WTC11 (cell line): ENCODE measurements at regions not wholly inside any gene's neighbourhood (a gene's known extent, or its start where the extent isn't known, plus 50 kb on each side); places are given as distances from the start of the nearest gene placed in this dataset.
"Not testable (repeated sequence)": the region's sequence is repeated elsewhere in the genome, so short reads cannot be mapped to it uniquely, and the experiment has no call there.

Source experiments
- ATAC-seq: fragments of 200-7000 bp; cut with Tn5 transposase; 2 replicates; pipeline ENCODE4 v1.10.0; 2021; ENCODE audit warnings: mild to moderate bottlenecking, moderate library complexity
- CTCF ChIA-PET: fragments of 300-600 bp; sonication (Branson Sonifier 250); formaldehyde crosslinking; loops from one replicate; lab custom pipeline; 2021; ENCODE audit warnings: antibody characterized with exemption; lab: Charles Lee
- POLR2A ChIA-PET: fragments of 350-600 bp; sonication (Branson Sonifier 250); formaldehyde crosslinking; loops from one replicate; lab custom pipeline; 2021; ENCODE audit warnings: antibody characterized with exemption; lab: Charles Lee
- DNase-seq: peaks from one replicate; pipeline ENCODE4 v3.0.0; 2021; ENCODE audit warnings: low spot score
- H3K27ac Mint-ChIP-seq: 2 replicates; pipeline ENCODE4 v1.8.0; 2021; ENCODE audit warnings: mixed read lengths
- H3K27me3 Mint-ChIP-seq: 2 replicates; pipeline ENCODE4 v1.8.0; 2021; ENCODE audit warnings: low read depth, mild to moderate bottlenecking, moderate library complexity, mixed read lengths
- H3K36me3 Mint-ChIP-seq: 2 replicates; pipeline ENCODE4 v1.8.0; 2021; ENCODE audit warnings: mixed read lengths
- H3K4me1 Mint-ChIP-seq: 2 replicates; pipeline ENCODE4 v1.8.0; 2022; ENCODE audit warnings: mixed read lengths
- H3K4me3 Mint-ChIP-seq: 2 replicates; pipeline ENCODE4 v1.8.0; 2021; ENCODE audit warnings: mild to moderate bottlenecking, moderate library complexity, mixed read lengths
- H3K9me3 Mint-ChIP-seq: 2 replicates; pipeline ENCODE4 v1.8.0; 2021; ENCODE audit warnings: mixed read lengths
- ATF1 ChIP-seq: sonication (generic); formaldehyde crosslinking; IDR thresholded peaks from 2 replicates; pipeline ENCODE4 v1.8.1; 2023; ENCODE audit warnings: mild to moderate bottlenecking, moderate library complexity, missing genetic modification reagents
- MXD4 ChIP-seq: fragments of 250-450 bp; sonication (Bioruptor Pico); IDR thresholded peaks from 2 replicates; pipeline ENCODE4 v1.8.0; 2021; ENCODE audit warnings: mild to moderate bottlenecking, moderate library complexity, borderline replicate concordance
- MYBL2 ChIP-seq: sonication (generic); formaldehyde crosslinking; IDR thresholded peaks from 2 replicates; pipeline ENCODE4 v1.8.1; 2023; ENCODE audit warnings: mild to moderate bottlenecking, moderate library complexity, missing genetic modification reagents
- NR2C2 ChIP-seq: sonication (generic); formaldehyde crosslinking; IDR thresholded peaks from 2 replicates; pipeline ENCODE4 v1.8.0; 2022; ENCODE audit warnings: mild to moderate bottlenecking, missing genetic modification reagents
- PRRX2 ChIP-seq: fragments of 250-450 bp; sonication (Bioruptor Pico); IDR thresholded peaks from 2 replicates; pipeline ENCODE4 v1.8.0; 2021; ENCODE audit warnings: mild to moderate bottlenecking
- TP53 ChIP-seq: sonication (generic); formaldehyde crosslinking; IDR thresholded peaks from 2 replicates; pipeline ENCODE4 v1.8.1; 2023; ENCODE audit warnings: mild to moderate bottlenecking, missing genetic modification reagents
- ZNF121 ChIP-seq: sonication (generic); formaldehyde crosslinking; IDR thresholded peaks from 2 replicates; pipeline ENCODE4 v1.8.0; 2023; ENCODE audit warnings: missing genetic modification reagents
- TF ChIP-seq, protein P1 (sequence below): sonication (generic); formaldehyde crosslinking; IDR thresholded peaks from 2 replicates; pipeline ENCODE4 v1.8.0; 2023; ENCODE audit warnings: missing genetic modification reagents, mild to moderate bottlenecking, borderline replicate concordance
- TF ChIP-seq, protein P2 (sequence below): fragments of 200-600 bp; IDR thresholded peaks from 2 replicates; pipeline ENCODE4 v1.8.0; 2022; ENCODE audit warnings: antibody characterized with exemption
- TF ChIP-seq, protein P3 (sequence below): sonication (generic); formaldehyde crosslinking; IDR thresholded peaks from 2 replicates; pipeline ENCODE4 v1.8.0; 2022; ENCODE audit warnings: mild to moderate bottlenecking, missing genetic modification reagents
- TF ChIP-seq, protein P4 (sequence below): sonication (generic); formaldehyde crosslinking; IDR thresholded peaks from 2 replicates; pipeline ENCODE4 v1.8.1; 2022; ENCODE audit warnings: missing genetic modification reagents, borderline replicate concordance
- TF ChIP-seq, protein P5 (sequence below): sonication (generic); formaldehyde crosslinking; IDR thresholded peaks from 2 replicates; pipeline ENCODE4 v1.8.1; 2023; ENCODE audit warnings: mild to moderate bottlenecking, missing genetic modification reagents, borderline replicate concordance
- TF ChIP-seq, protein P6 (sequence below): sonication (generic); formaldehyde crosslinking; IDR thresholded peaks from 2 replicates; pipeline ENCODE4 v1.8.1; 2023; ENCODE audit warnings: mild to moderate bottlenecking, missing genetic modification reagents

DNA sequence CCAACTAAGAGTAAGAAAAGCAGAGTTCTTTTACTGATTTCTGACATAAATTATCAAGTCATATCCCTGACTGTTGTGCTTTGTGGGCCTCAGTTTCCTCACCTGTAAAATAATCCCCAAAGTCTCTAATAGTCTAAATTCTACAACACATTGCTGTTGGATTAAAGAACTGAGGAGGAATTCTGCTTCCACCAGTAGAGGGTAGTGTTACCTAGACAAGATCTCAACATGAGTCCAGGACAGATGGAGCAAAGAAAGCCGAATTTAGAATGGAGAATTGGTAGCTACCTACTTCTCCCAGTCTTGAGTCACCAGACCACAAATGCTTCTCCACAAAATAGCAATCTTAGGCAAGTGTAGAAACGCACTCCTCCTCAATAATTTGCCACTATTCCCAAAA, 462.5 kb upstream of the FSHR start:
- TF ChIP-seq MYBL2 = no peak
- TF ChIP-seq, protein P1, sequence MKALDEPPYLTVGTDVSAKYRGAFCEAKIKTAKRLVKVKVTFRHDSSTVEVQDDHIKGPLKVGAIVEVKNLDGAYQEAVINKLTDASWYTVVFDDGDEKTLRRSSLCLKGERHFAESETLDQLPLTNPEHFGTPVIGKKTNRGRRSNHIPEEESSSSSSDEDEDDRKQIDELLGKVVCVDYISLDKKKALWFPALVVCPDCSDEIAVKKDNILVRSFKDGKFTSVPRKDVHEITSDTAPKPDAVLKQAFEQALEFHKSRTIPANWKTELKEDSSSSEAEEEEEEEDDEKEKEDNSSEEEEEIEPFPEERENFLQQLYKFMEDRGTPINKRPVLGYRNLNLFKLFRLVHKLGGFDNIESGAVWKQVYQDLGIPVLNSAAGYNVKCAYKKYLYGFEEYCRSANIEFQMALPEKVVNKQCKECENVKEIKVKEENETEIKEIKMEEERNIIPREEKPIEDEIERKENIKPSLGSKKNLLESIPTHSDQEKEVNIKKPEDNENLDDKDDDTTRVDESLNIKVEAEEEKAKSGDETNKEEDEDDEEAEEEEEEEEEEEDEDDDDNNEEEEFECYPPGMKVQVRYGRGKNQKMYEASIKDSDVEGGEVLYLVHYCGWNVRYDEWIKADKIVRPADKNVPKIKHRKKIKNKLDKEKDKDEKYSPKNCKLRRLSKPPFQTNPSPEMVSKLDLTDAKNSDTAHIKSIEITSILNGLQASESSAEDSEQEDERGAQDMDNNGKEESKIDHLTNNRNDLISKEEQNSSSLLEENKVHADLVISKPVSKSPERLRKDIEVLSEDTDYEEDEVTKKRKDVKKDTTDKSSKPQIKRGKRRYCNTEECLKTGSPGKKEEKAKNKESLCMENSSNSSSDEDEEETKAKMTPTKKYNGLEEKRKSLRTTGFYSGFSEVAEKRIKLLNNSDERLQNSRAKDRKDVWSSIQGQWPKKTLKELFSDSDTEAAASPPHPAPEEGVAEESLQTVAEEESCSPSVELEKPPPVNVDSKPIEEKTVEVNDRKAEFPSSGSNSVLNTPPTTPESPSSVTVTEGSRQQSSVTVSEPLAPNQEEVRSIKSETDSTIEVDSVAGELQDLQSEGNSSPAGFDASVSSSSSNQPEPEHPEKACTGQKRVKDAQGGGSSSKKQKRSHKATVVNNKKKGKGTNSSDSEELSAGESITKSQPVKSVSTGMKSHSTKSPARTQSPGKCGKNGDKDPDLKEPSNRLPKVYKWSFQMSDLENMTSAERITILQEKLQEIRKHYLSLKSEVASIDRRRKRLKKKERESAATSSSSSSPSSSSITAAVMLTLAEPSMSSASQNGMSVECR = no peak
- TF ChIP-seq, protein P2, sequence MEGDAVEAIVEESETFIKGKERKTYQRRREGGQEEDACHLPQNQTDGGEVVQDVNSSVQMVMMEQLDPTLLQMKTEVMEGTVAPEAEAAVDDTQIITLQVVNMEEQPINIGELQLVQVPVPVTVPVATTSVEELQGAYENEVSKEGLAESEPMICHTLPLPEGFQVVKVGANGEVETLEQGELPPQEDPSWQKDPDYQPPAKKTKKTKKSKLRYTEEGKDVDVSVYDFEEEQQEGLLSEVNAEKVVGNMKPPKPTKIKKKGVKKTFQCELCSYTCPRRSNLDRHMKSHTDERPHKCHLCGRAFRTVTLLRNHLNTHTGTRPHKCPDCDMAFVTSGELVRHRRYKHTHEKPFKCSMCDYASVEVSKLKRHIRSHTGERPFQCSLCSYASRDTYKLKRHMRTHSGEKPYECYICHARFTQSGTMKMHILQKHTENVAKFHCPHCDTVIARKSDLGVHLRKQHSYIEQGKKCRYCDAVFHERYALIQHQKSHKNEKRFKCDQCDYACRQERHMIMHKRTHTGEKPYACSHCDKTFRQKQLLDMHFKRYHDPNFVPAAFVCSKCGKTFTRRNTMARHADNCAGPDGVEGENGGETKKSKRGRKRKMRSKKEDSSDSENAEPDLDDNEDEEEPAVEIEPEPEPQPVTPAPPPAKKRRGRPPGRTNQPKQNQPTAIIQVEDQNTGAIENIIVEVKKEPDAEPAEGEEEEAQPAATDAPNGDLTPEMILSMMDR = peak; percentile 31; the same call in 1 of the 2 replicates
- DNase-seq (no peak), ATAC-seq (peak; percentile 86)
- no peak overlapping the region for H3K27ac Mint-ChIP-seq
- peaks cover 5% of the 10 kb centered on the region for H3K9me3 Mint-ChIP-seq
- no peaks in the 10 kb centered on the region for H3K27me3 Mint-ChIP-seq
- ChIA-PET CTCF (interaction anchor here (0.6 to 1.4 kb wide), 17 partner anchors 9 to 875 kb away, joined by 3 to 16 read pairs (median 4); no protein-coding TSS in a partner anchor), POLR2A (no interaction called here)
- no peak overlapping the region for H3K4me3 Mint-ChIP-seq
- no peaks in the 10 kb centered on the region for H3K36me3 Mint-ChIP-seq
- H3K4me1 Mint-ChIP-seq = no peaks in the 10 kb centered on the region

DNA sequence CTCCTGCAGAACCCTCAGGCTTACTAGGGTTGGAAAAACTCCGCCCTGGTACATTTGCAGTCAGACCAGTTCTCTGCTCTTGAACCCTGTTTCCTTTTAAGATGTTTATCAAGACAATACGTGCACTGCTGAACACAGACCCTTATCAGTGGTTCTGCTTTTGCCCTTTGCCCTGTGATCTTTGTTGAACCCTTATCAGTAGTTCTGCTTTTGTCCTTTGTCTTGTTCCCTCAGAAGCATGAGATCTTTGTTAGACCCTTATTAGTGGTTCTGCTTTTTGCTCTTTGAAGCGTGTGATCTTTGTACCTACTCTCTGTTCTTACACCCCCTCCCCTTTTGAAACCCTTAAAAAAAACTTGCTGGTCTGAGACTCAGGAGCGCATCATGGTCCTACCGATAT, 457.5 kb upstream of the FSHR start:
- ATAC-seq, H3K36me3 Mint-ChIP-seq, CTCF ChIA-PET, H3K27me3 Mint-ChIP-seq, H3K27ac Mint-ChIP-seq, H3K4me1 Mint-ChIP-seq, POLR2A ChIA-PET, DNase-seq, H3K4me3 Mint-ChIP-seq: not testable (repeated sequence)
- peaks cover 15% of the 10 kb centered on the region for H3K9me3 Mint-ChIP-seq

DNA sequence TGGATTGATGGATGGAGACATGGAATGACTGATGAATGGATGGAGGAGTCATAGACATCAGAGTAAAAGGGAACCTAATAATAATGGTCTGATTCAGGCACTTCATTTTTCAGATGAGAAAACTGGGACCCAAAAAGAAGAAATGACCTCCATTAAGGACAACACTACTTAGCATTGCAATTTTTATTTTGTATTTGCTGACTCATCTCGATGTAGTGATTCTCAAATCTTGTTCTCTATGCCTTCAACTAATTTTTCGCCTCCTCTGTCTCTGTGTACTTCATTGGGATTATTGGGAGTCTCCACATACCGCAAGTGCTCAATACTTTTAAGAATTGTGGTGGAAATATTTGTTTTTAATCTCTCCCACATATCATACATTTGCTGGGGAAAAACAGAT, 446.2 kb upstream of the FSHR start:
- Mint-ChIP-seq H3K27me3 (no peaks in the 10 kb centered on the region), H3K27ac (no peak overlapping the region)
- DNase-seq (no peak), ATAC-seq (no peak)
- POLR2A ChIA-PET = no interaction called here
- CTCF ChIA-PET = no interaction called here
- TF ChIP-seq NR2C2 (CRISPR knock-in tag) (no peak), ZNF121 (CRISPR knock-in tag) (no peak), TP53 (no peak), ATF1 (no peak), PRRX2 (no peak), MXD4 (no peak)
- TF ChIP-seq, protein P3, sequence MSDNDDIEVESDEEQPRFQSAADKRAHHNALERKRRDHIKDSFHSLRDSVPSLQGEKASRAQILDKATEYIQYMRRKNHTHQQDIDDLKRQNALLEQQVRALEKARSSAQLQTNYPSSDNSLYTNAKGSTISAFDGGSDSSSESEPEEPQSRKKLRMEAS (CRISPR knock-in tag) = no peak
- TF ChIP-seq, protein P4, sequence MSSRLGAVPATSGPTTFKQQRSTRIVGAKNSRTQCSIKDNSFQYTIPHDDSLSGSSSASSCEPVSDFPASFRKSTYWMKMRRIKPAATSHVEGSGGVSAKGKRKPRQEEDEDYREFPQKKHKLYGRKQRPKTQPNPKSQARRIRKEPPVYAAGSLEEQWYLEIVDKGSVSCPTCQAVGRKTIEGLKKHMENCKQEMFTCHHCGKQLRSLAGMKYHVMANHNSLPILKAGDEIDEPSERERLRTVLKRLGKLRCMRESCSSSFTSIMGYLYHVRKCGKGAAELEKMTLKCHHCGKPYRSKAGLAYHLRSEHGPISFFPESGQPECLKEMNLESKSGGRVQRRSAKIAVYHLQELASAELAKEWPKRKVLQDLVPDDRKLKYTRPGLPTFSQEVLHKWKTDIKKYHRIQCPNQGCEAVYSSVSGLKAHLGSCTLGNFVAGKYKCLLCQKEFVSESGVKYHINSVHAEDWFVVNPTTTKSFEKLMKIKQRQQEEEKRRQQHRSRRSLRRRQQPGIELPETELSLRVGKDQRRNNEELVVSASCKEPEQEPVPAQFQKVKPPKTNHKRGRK = no peak
- TF ChIP-seq, all 79 proteins: peak for 0
- Mint-ChIP-seq H3K4me1 (no peaks in the 10 kb centered on the region), H3K9me3 (no peaks in the 10 kb centered on the region), H3K36me3 (no peaks in the 10 kb centered on the region), H3K4me3 (no peak overlapping the region)

DNA sequence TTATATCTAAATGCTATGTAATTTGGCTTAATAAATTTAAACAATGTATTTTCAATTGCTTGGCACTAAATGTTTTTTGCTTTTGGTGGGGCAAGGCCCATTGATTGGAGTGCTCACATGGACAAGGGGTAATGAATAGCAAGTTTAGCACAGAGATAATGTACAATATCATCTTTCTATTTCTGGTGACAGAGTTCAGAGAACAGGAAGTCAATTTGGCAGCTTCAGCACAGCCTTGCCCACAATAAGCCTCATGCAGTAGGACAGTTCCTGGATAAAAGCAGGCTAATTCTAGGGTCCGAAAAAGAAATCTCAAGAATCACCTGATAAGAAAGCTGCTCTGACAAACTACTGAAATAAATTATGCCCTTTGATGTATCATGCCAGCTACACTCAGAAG, 443.9 kb upstream of the FSHR start:
- TF ChIP-seq, protein P5, sequence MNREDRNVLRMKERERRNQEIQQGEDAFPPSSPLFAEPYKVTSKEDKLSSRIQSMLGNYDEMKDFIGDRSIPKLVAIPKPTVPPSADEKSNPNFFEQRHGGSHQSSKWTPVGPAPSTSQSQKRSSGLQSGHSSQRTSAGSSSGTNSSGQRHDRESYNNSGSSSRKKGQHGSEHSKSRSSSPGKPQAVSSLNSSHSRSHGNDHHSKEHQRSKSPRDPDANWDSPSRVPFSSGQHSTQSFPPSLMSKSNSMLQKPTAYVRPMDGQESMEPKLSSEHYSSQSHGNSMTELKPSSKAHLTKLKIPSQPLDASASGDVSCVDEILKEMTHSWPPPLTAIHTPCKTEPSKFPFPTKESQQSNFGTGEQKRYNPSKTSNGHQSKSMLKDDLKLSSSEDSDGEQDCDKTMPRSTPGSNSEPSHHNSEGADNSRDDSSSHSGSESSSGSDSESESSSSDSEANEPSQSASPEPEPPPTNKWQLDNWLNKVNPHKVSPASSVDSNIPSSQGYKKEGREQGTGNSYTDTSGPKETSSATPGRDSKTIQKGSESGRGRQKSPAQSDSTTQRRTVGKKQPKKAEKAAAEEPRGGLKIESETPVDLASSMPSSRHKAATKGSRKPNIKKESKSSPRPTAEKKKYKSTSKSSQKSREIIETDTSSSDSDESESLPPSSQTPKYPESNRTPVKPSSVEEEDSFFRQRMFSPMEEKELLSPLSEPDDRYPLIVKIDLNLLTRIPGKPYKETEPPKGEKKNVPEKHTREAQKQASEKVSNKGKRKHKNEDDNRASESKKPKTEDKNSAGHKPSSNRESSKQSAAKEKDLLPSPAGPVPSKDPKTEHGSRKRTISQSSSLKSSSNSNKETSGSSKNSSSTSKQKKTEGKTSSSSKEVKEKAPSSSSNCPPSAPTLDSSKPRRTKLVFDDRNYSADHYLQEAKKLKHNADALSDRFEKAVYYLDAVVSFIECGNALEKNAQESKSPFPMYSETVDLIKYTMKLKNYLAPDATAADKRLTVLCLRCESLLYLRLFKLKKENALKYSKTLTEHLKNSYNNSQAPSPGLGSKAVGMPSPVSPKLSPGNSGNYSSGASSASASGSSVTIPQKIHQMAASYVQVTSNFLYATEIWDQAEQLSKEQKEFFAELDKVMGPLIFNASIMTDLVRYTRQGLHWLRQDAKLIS (CRISPR knock-in tag) = no peak
- TF ChIP-seq, protein P6, sequence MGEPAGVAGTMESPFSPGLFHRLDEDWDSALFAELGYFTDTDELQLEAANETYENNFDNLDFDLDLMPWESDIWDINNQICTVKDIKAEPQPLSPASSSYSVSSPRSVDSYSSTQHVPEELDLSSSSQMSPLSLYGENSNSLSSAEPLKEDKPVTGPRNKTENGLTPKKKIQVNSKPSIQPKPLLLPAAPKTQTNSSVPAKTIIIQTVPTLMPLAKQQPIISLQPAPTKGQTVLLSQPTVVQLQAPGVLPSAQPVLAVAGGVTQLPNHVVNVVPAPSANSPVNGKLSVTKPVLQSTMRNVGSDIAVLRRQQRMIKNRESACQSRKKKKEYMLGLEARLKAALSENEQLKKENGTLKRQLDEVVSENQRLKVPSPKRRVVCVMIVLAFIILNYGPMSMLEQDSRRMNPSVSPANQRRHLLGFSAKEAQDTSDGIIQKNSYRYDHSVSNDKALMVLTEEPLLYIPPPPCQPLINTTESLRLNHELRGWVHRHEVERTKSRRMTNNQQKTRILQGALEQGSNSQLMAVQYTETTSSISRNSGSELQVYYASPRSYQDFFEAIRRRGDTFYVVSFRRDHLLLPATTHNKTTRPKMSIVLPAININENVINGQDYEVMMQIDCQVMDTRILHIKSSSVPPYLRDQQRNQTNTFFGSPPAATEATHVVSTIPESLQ = no peak
- TF ChIP-seq, all 79 proteins: peak for 0
- Mint-ChIP-seq H3K9me3 (peaks cover 20% of the 10 kb centered on the region), H3K27me3 (no peaks in the 10 kb centered on the region), H3K27ac (no peak overlapping the region), H3K36me3 (peaks cover 19% of the 10 kb centered on the region), H3K4me3 (no peak overlapping the region), H3K4me1 (no peaks in the 10 kb centered on the region)
- CTCF ChIA-PET = interaction anchor here (0.7 kb wide), 1 partner anchor 19 kb away, joined by 3 read pairs; no protein-coding TSS in a partner anchor
- POLR2A ChIA-PET = no interaction called here
- DNase-seq (no peak), ATAC-seq (no peak)
